Bone marrow (tissue), 2 donors: ENCODE measurements at regions not wholly inside any gene's neighbourhood (a gene's known extent, or its start where the extent isn't known, plus 50 kb on each side); places are given as distances from the start of the nearest gene placed in this dataset.

Experiments
- DNase-seq, 2 donors: peaks; one replicate each; lab custom pipeline; 2025; lab: John Stamatoyannopoulos, UW

DNA sequence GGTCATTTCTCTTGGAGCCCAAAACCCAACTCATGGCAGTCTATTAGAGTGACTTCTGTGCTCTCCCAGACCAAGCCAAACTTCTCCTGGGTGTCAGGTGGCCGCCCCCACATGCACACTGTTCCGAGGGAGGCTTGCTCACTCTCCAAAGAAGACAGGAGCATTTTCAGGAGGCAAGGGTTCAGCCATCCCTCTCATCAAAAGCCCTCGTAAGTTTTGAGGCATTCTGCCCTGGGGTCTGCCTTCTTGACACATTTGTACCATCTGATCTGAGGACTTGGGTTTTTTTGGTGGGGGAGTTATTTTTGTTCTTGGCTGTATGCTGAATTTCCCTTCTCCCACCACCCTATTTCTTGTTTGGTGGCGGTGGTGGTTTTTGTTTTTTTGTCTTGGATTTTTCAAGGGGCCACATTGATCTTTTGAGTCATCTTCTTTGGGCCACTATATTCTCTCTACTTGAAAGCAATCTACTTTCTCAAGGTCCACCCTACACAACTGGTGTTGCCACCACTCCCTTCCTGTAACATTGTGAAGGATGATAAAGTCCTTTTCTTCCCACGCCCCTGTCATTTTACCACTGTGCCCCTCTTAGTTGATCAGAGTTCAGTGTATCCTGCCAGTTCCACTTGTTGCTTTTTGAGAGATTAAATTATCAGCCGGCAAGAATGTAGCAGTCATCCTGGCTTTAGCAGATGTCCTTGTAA is 255.8 kb downstream of the CYP26B1 start:
- DNase-seq: no peak

DNA sequence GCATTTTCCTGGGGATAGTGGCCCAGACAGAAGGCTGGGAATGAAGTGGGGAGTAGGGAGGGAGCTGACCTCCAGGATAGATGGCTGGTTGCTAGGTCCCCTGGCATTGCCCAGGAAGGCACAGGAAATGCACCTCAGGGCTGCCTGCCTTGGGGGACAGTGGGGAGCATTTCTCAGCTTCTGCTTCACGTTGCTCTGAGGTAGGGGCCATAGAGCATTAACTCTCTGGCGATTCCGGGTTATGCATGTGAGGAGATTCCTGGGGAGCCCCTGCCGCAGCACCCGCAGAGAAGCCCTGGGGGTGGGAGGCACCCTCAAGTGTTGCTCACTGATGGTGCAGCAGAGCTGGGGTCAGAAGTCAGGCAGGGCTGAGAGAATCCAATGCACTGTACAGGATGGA is 256.5 kb downstream of the CYP26B1 start:
- DNase-seq: no peak

DNA sequence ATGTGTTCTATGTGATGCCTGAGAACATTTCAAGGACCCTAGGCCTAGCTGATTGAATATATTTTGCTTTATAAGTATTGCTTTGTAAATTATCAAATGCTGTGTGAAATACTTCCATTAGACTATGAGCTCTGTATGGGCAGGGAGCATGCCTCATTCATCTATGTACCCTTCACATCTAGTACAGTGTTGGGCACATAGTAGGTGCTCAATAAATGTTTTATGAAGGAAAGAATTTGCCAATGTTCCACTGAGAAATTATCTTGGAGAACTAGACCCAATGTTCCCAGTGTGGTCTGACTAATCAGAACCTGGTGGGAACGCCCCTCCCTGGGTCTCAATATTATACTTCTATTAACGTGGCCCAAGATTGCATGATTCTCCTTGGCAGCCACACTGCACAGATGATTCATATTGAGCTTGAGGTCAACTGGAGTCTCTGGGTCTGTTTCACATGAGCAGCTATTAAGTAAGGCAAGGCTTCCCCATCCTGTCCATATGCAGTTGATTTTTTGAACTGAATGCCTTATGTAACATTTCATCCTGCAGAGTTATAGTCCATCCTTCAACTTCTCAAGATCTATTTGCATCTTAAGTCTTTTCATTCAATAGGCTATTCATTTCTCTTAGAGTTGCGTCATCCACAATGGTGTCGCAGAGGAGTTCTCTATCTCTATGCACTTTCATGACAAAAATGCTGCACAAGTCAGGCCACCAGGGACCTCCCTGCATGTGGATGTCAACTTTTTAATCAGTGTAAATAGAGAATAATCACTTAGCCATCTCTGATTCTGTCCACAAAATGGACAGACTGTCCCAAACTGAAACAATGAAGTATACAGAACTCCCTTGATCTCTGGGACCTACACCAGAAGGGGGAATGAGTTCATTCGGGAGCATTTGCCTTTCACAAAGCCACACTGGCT is 257.6 kb downstream of the CYP26B1 start:
- DNase-seq: no peak

DNA sequence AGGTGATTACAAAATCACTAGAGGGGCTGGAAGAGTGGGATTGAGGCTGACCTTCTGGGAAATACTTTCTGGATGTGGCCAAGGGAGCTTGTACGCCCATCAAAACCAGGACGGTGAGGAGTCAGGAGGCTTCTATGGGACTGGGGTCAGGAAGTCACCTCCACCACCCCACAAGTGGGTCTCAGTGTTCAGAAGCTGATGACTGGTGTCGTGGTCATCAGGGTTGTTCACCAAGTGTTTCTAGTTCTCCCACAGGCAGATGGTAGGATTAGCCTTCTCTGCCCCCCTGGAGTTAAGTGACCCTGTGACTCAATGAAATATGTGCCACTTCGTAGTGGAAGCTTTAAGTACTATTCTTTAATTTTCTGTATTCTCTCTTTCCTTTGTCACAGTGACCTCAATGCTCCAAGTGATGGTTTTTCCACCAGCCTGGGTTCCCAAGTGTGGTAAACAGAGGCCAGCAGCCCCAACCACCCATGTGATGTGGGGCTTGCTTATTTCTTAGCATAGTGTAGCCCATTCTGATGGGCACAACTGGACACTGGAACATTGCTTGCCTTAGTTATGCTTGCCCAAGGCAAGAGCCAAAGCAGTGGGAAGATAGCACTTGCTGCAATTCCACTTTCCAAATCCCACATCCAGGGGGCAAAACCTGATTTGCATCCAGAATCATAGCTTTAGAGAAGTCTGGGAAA is 258.8 kb downstream of the CYP26B1 start:
- no peak for DNase-seq

DNA sequence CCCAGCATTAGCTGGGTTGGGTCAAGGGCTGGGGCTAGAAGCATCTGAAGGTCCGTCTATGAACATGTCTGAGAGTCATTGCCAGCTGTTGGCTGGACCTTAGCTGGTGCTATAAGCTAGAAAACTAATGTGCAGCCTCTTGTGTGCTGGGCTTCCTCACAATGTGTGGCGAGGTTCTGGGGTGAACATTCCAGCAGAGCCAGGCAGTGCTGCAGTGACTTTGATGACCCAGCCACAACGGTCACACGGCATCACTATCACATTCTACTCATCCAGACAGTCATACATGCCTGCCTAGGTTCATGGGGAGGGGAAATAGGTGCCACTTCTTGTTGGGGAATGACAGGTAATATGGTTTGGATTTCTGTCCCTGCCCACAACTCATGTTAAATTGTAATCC is 260.5 kb downstream of the CYP26B1 start:
- no peak for DNase-seq

DNA sequence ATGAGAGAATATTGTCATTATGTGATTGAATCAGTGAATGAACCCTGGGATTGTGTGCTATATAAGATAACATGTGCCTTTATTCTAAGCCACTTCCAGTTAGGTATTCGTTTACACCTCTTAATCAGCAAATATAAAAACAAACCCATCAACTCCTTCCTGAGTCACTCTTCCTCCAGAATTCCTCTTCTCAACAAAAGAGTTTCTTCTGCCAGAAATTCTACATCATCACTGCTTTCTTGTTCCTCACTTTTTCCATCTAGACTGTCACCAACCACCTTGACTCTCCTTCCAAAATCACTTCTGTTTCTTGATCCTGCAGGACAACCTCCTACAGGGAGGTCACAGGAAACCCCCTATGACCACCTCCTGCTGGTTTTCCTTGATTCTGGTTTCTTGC is 261.4 kb downstream of the CYP26B1 start:
- no peak for DNase-seq

DNA sequence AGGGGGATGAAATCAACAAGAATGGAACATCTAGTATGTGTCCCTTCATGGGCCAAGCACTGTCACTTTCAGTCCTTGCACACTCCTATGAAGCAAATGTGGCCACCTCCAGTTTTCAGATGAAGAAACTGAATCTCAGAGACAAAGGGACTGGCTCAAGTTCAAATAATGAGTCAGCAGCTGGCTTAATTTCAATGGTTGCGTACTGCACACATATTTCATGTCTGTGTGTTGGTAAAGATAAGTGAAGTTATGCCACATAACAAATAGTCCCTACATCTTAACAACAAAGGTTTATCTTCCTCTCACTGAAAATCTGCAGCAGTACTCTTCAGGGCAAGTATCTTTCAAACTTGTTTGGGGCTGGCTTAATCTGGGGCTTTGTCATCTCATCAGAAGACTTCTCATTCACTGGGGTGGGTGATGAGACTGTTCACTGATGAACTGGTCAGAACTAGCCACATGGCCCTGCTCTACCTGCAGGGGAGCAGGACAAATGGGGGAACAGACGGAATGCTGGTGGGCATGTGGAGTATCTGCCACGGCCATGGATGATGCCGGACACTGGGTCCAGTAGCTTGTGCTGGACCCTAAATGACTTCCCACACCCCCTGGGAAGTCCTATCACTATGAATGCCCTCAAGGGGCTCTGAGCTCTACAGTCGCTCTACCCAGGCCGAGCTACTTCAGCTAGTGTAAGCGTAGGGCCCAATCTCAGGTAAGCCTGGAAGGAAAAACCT is 263.2 kb downstream of the CYP26B1 start:
- DNase-seq: no peak

DNA sequence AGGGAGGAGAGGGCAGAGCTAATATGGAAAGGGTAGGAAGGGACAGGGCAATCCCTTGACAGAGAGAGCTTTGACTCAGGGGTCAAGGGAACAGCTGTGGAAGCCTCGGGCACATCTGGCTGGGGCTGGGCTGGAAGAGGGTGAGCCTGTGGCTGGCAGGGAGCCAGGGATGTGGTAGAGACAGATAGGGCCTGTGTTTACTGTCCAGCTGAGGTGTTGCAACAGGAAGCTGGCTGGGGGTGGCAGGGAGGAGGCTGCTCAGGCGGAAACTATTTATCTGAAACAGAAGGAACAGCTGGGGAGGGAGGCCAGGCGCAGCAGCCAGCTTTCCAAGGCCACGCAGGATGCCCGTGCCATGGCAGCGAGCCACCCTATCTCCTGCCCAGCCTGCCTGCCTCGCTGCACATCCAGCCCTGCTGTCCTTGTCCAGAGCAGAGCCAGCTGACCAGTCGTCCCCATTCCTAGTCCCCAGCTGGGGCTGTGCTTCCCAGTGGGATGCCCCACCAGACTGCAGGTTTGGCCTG is 264.7 kb downstream of the CYP26B1 start:
- DNase-seq: no peak

DNA sequence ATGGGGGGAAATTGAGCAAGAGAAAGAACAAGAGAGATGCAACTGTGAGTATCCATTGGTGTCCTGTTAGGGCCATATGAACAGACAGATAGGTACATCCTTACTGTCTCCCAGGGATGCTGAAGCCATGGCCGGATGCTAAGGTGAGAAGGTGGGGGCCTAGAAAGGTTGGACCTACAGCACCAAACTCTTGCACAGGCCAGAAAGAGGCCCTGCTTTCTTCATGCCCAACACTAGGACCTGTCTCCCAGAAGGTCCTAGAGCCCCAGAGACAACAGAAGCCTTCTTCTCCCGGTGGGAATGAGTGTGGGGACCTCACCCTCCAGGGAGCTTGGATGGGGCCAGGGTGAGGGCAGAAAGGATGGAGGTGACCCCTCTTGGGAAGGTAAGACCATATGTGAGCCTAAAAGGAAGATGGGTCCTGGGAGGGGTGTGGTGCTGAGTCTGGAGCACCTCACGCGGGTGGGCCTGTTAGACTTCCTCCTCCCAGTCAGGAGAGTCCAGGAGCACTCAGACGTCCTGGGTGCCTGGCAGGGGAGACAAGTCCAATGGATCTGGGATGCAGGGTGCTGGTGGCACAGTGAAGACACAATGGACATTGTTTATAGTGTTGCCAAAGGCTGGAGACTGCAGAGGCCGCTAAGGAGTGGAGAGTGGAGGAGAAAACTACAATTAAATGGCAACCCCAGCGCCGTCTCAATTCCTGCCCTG is 265.3 kb downstream of the CYP26B1 start:
- no peak for DNase-seq

DNA sequence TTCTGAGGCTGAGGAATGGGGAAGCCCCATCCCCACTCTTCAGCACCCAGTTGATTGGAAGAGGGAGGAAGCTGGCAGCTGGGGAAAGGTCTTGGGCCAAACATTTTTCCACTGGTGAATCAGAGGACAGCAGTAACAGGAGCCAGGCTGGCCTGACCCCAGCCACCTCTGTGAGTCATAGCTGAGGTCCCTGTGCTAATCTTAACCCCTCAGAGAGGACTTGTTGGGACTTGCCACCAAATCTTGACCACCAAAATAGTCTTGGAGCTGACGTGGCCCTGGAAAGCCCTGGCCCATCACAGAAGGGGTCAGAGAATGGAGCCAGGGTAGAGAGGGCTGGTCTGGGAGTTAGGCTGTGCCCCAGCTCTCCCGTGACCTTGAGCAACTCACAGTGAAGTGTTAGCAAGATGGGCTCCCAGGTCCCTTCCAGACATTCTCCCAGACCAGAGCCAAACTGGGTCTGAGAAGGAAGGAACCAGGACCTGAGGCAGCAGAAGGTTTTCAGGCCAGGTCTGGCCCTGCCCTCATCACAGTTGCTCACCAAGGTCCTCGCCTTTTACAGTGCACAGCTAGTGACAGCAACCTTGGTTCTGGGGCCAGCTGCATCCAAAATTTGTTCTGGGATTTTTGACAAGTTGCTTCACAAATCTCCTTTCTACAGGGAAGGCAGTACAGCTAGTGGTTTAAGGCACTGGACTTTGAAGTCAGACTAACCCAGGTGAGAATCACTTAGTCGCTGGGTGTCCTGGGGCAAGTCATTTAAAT is 266.6 kb downstream of the CYP26B1 start:
- DNase-seq: no peak

DNA sequence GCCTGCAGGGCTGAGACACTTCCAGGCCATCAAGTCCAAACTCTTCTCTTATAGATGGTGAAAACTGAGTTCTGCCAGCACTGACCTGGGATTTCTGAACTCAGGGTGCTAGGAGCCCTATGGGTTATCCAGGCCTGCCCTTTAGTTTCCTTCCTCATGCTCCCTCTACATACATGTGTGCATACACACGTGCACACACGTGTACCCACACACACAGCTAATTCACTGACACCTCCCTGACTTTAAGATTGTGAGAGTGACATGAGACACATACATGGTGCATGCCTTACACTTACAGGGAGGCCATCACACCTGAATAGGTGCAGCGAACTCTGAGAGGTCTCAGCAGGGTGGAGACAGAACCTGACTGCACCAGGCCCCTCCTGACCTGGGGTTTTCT is 267.4 kb downstream of the CYP26B1 start:
- no peak for DNase-seq

DNA sequence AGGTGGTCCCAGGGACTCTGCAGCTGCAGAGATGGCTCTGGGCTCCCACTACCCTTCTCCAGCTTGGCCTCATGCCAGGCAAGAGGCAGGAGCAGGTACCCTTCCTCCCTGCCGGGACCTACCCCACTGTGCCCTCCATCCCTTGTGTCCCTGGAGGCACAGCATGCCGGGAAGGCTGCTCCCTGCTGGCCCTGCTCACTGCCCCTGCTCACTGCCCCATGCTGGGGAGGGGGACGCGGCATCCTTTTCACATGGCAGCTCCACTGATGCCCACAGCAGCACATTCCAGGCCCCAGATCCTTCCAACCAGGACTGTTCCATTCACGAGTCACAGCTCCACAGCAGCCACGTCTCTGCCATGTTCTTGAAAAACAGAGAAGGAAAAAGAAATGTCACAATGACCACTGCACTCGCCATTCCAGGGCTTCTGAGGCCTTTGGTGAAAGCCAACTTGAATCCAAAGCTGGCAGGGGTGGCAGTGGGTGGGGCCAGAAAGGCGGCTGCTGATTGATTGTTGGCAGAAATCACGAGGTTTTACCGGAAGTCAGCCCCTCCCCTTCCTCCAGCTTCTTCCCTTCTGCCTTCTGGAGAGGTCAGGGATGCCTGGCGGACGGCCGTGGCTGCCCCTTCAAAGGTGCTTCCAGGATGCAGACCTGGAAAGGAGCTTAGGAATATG is 268.0 kb downstream of the CYP26B1 start:
- DNase-seq: no peak

DNA sequence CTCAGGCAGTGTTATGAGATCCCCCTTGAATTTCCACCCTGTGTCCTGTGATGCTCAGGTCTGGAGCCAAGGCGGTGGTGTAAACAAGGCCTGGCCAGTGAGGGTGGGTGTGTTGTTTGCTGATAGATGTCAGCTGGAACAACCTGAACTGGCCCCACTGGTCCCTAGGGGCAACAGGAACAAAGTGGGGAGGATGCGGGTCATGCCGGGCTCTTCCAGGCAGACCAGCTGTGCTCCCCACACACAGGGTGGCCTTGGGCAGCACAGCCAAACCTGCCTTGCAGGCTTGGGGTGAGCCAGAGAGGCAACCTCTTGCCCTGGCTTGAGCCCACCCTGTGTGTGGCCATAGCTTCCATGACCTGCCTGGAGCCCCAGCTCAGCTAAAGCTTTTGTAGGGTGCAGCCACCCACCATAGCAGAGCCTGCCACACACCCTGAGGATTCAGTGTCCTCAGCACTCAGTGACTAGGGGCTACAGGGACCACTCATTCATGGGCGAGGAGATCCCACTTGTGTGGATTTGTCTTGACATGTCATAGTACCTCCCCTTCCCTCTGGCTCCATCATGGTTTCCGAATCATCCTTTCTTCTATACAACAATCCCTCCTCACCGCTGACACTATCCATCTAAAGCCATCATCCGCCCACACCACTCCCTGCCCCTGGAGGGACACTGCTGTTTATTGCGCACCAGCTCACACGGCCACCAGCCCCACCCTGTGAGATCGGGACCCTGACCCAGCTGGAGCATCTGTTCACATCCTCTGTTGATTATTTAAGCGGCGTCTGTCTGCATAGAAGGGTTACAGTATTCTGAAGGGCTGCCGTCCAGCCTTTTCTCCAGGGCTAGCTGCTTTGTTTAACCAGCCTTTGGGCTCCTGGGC is 268.8 kb downstream of the CYP26B1 start:
- DNase-seq: no peak

DNA sequence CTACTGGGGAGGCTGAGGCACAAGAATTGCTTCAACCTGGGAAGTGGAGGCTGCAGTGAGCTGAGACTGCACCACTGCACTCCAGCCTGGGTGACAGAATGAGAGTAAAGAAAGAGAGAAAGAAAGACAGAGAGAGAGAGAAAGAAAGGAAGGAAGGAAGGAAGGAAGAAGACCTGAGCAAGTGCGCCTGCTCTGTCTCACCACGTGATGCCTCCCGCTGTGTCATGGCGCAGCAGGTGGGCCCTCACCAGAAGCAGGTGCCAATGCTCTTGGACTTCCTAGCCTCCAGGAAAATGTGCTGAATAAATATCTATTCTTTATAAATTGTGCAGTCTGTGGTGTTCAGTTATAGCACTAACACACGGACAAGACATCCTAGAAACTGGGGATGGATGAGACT is 270.0 kb downstream of the CYP26B1 start:
- no peak for DNase-seq

DNA sequence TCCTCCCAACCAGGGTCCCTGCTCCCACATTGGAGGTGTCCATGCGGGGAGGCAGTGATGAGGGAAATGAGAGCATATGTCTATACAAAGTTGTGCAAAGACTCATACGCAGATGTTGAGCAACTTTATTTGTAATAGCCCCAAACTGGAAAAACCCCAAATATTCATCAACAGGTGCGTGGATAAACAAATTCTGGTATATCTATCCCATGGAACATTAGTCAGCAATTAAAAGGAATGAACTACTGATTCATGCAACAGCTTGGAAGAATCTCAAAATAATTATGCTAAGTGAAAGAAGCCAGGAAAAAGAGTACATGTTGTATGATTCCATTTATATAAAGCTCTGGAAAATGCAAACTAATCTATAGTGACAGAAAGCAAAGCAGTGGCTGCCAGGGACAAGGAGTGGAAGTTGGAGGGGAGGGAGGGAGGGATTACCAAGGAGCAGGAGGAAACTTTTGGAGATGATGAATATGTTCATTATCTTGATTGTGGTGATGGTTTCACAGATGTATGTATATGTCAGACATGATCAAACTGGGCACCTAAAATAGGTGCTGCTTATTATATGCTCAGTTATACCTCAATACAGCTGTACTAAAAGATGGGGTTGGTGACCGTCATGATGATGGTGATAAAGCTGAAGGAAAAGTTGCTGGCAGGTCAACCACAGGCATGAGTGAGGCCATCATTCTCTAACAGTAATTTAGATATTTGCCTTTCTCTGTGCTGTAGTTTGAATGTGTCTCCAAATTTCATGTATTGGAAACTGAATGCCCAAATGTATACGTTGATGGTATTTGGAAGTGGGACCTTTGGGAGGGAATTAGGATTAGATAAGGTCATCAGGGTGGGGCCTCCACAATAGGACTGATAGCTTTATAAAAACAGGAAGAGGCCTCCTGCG is 270.9 kb downstream of the CYP26B1 start:
- DNase-seq: no peak

DNA sequence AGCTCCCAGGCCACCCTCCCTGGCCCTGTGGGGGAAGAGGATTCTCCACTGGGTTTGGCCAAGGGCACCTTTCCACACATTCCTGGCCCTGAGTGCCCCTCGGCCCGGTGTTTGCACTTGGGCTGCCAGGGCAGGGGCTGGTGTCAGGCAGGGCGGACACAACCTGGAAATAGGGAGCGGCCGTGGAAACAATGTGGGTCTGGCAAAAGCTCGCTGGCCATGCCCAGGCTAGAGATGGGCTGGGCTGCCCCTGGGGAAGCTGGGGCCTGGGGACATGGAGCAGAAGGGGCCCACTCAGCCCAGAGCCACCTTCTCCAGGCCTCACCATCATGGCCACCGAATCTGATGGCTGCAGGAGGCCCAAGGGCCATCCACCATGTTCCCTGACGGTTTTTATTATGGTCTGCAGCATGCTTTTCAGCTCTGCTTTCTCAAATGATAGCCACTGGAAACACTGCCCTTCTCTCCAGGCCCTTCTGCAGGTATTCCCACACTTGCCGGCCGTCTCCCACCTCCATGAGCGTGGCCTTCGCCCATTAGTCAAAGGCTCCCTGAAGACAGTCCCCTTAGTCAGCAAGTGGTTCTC is 275.1 kb downstream of the CYP26B1 start:
- no peak for DNase-seq

DNA sequence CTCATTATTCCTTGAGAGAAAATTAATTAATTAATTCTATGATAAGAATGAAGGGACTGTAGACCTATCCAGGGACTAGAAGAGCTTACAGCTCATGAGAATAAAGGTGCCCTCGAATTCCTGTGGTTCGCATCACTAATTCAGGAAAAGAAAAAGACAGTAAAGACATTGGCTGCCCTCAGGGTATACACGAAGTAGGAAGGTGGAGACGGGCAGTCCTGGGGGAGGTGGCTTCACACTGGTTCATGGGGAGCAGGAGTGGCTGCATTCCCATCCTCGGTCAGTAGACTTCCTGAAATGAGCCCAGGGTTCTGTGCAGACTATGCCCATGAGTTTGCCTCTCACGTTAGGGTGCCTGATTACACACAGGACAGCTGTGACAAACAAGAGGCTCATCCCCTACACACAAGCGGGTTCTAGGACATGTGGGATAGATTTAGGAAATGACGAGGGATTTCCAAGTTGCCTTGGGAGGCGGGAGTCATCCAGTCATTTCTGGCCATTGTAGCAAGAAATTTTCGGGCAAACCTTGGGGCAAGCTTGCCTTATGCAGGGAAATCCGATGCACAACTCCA is 282.2 kb downstream of the CYP26B1 start:
- no peak for DNase-seq
